Fibroblast of skin of right biceps (primary cell): ENCODE measurements at regions not wholly inside any gene's neighbourhood (a gene's known extent, or its start where the extent isn't known, plus 50 kb on each side); places are given as distances from the start of the nearest gene placed in this dataset.

Experiments used
- DNase-seq: peaks from one replicate; pipeline ENCODE4 v3.0.0-alpha.2; 2013

DNA sequence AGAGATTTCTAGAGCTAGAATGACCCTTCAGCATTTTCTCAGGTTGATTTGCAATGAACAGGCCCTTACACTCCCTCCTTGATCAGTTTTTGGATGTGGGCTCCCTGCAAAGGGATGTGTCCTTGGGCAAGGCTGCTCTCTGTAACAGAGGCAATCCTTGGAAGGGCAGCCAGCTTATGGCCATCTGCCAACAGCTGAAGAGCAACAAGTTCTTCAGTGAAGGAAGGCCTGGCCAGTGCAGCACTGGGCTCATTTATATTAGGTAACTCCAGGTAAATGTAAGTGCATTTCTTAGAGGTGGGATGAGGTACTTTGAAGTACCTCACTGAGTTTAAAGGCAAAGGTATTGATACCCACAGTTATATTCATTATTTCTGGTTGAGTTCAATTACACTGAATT, 114.3 kb upstream of the KCNJ16 start:
- no peak for DNase-seq

DNA sequence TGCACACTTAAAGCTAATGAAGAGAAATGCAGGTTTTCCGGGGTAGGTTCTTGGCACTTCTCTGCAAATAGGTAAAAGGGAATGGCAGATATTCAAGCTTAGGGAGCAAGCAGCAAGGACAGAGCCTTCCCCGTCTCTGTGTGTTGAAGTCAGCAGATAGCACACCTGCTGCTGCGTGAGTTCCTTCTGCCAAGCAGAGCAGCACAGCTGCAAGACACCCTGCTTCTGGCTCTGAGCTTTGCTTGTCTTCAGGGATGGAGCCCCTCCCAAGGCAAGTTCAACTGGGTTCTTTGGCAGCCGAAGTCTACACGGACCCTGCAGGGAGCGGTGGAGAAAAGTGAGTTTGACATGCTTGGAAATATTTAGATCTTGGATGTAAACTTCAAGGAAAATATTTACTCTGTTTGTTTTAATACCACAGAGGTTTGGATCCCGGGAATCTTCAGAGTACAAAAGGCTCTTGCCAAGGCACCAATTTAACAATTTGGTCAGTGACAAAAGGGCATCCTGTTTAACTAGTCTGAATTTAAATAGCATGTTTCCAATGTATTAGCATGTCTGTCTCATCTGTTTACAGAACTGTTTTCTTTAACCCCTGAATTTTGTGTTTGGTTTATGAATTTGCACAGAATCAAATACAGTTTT, 113.4 kb upstream of the KCNJ16 start:
- no peak for DNase-seq

DNA sequence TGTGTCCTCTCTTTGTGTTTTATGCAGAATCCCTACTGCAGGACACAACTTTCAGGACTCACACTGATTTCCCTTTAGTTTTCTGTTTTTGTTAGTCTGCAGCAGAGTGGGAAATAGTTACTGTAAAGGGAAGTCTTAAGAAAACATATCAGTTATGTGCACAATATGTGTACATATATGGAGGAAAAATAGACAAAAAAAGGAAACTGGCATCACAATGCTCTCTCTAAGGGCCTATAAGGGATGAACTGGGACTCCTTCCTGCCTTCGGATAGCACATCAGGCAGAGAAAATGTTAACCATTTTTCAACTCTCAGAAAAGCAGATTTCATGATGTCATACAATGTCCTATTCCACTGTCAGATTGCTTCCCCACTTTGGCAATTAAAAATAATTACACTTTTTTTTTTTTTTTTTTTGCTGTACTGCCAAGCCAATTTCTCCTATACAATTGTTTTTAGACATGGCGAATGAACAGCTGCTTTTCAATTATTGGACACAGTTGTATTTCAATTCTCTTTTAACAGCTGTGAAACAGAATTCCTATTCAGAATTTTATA, 112.5 kb upstream of the KCNJ16 start:
- no peak for DNase-seq

DNA sequence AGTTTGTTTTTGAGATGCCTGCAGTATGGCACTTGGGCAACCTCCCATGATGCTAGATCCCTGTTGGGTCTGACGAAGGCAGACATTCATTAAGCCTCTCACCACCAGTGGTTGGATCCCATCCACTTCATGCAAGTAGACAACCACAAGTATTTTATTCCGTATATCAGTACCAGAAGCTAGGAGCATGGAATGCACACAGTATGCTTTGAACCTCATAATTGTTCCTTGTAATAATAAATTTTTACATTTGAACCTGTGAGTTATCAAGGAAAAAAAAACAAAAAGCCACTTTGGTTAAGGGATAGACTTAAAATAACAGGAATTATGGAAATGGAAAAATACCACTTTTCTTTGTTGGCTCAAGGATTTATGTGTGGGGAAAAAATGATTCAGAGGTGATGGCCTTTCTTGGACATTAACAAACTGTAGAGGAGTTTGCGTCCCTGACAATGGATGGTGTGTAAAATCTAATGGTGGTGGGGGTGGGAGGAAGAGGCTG, 107.1 kb upstream of the KCNJ16 start:
- peak; percentile 90 for DNase-seq

DNA sequence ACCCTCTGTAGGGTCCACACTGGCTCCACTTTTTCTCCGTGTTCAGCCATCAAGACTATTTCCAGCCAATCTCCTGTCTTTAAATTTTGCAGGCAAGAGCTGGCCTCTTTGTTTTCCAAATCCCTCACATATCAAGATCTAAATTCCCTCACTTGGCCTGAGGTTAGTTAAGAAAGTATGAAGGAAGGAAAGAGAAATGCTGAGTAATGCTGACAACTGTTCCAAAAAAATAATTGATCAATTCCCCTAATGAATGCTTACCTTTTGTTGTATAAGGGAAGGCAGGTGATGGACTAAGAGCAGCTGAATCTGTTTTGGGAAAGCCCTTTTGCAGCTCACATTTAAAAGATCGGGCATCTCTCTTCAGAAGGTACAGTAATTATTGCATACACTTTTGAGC, 105.1 kb upstream of the KCNJ16 start:
- DNase-seq = no peak

DNA sequence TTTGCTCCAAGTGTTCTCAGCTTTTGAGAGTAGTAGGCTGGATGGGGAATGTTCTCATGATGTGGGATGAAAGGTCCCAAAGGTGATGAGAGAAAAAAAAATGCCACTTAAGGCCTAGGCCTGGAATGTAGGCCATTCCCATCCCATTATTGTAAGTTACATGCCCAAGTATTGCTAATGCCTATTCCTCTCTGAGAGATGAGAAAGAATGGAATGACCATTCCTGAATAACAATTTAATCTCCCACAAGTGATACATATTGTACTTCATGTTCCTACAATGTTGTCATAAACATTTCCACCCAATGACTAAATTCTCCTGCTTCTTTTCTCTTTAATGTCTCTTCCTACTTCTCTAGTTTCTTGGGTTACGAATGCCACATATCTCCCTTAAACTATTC, 102.8 kb upstream of the KCNJ16 start:
- DNase-seq = no peak

DNA sequence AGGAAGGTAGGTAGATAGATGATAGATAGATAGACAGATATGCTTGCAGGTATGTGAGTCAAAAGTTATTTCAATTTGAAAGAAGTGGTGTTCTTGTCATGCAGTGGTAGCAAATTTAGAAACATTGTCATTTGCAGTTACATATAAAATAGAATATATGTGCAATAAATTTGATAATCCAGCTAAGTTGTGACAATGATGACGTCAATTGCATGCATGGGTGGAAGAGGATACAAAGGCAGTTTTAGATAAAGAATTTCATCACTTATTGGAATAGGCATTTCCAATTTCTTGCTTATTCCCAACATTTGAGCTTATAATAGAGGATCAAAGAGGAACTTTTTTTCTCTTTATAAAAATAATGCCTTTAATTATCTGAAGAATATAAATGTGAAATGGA, 99.2 kb upstream of the KCNJ16 start:
- no peak for DNase-seq

DNA sequence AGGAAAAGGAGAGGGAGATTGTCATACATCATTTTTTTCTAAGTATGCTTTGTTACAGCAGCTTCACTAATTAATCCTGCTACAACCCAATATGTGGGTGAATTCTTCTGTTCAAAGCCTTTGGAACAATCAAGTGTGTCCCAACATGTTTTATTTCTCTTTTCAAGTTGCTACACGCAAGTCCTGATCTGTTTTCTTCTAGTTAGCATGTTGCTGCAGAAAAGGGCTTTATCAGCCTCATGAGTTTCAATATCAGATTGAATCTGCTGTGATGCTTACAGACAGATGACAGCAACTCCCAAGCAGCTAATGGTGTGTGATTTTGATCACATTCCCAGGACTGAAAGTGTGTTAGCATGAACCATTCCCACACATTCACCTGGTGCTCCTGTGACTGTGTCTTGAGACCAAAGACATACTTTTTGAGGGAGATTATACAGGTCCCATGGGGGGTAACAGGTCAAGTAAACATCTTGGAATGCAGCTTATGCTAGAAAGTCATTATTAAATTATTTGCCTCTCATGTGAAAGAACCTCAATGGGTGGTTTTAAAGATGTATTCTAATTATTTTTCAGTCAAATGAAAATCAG, 96.9 kb upstream of the KCNJ16 start:
- DNase-seq = peak; percentile 22

DNA sequence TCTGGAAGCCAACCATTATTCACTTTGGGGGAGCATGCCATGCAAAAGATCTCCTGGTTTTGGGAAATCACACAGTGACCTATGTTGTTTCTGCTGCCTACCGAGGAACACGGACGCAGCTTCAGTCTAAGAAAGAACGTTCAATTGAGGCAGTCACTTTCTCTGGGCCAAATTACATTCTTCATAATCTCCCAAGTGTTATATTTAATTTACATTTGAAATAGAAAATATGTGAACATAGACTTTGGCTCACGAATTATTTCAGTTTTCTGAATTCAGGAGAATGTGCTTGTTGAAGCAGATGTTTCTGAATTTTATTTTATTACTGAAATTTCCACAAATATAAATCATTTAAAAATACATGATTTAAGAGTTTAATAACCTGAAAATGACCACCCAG, 93.6 kb upstream of the KCNJ16 start:
- DNase-seq = no peak

DNA sequence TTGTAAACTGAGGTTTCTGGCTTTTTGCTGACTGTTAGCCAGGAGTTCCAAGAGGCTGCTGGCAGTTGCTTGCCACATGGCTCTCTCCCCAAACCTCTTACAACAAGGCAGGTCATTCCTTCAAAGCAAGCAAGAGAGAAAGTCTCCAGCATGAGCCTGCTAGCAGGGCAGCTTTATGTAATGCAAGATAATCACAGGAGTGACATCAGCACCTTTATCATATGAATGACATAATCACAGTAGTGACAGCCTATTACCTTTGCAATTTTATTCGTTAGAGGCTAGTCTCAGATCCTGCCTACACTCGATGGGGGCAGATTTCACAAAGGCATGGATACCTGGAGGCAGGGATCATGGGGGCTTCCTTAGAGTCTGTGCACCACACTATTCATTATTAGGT, 79.5 kb upstream of the KCNJ16 start:
- no peak for DNase-seq

DNA sequence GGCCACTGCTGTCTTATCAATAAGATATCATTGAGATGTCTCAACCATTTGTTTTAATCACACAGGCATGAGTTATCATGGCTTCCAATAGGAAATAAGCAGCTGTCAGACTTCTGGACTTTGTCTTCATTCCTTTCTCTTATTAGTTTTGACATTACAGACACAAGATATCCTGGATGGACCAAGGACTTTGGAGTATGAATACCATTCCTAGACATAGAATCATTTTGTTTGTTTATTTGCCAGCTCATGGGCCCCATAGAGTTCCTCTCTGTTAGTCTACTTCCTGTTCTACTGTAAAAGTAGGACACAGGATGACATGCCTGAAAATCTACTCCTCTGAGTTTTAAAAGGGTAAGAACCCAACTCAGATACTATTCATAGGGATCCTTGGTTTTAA, 77.7 kb upstream of the KCNJ16 start:
- DNase-seq = peak; percentile 41

DNA sequence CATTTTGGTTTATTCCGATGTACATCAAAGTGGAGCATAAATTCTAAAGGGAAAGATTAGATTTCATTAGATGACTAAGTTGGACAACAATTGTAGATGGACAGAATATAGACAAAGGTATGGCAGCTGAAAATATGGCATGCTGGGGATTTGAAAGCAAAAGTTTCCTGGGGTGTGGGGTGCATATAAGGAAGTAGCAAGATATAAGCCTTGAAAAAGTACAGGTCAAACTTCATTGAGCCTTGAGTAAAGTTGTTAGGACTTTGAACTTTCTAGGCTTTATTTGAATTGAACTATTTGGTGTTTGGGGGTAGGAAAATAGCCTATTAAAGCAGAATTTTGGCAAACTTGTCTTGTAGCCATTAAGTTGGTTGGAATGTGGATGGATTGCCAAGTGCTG, 75.8 kb upstream of the KCNJ16 start:
- DNase-seq = no peak

DNA sequence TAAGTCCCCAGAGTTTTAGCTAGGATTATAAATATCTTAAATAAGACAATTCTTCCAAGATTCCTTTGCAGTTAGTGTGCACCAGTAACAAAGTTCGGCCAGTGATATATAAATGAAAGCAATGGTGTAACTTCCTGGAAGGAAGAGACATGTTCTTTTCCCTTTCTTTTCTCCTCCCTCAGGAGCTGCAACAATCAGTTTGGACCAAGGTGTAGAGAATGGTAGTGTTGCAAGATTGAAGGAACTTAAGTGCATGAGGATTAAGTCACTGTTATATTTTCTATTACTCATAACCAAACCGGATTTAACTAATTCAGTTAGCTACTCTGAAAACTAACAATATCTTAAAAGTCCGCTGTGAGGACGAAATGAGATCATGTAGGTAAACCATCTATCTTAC, 68.9 kb upstream of the KCNJ16 start:
- peak; percentile 23 for DNase-seq

DNA sequence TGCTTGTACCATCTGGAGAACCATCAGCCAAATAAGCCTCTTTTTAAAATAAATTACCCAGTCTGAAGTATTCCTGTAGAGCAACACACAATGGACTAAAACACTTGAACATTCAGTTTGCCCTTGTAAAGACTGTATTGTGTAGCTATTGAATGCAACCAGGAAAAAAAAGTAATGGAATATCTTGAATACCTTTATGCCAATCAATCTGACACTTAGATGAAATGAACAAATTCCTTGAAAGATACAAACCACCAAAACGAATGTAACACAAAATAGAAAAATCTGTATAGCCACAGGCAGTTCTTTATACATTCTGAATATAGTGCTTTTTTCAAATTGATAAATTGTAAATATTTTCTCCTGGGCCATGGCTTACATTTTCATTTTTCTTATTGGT, 63.3 kb upstream of the KCNJ16 start:
- no peak for DNase-seq

DNA sequence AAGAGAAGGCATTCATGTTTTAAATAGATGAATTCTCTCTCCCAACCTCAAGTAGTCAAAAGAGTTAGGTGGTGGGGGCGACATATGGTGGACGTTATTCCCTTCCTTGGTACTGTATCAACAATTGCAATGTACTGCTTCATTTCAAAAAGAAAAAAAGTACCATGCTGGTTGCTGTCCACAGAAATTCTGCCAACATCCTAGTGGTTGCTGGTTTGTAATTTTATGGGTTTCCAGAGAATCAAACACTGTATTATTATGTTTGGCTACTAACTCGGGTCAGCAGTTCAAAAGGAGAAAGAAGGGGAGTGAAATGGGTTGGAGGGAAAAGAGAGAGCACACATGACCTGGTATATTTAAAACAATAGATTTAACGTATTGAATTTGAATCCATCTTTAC, 61.1 kb upstream of the KCNJ16 start:
- no peak for DNase-seq

DNA sequence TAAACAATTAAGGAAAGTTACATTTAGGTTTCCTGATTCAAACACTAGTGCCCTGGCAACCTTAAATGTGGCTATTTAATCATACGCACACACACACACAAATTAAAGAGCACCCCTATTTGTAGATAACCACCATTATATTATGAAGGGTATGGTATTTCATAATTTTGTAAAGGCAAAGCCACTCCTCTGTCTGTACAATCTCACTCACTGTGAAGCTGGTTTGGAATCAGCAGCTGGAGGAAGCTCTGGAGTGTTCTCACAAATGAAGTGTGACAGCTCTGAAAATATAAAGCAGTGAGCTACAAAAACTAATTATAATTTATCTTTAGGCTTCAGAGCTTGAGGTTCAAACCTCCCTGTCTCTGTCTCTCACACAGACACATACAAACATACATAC, 57.9 kb upstream of the KCNJ16 start:
- DNase-seq = no peak

DNA sequence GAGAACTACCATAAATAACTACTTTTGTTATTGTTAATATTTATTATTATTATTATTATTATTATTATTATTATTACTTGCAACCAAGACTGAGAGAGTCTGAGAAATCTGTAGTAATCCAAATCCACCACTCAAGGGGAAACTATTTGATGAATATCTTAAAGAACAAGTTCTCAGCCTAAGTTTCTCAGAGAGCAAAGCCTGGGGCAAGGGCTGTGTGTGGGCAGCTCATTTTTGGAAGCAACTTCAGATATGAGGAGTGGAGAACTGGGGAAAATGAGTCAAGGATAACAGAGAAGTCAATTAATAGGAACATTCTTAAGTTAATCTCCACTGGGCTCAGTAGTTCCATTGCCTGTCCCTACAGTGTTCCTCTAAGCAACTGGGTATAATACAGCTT, 57.1 kb upstream of the KCNJ16 start:
- DNase-seq = no peak

DNA sequence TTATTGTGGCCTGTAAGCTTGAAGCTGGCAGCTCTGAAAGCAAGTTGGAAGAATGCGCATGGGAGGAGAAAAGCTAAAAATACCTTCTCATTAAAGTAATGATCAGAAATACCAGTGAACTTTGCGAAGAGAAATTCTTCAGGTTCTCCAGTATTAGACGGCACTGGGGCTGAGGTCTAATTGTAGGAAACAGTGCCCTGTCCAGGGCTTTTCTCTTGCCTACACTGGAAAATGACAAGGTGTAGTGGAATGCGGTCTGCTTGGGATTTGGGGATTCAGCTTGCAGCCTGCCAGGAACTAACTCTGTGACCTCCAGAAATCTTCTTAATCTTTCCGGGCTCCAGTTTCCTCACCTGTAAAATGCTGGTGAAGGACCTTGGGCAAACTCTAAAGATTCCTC, 53.3 kb upstream of the KCNJ16 start:
- no peak for DNase-seq

DNA sequence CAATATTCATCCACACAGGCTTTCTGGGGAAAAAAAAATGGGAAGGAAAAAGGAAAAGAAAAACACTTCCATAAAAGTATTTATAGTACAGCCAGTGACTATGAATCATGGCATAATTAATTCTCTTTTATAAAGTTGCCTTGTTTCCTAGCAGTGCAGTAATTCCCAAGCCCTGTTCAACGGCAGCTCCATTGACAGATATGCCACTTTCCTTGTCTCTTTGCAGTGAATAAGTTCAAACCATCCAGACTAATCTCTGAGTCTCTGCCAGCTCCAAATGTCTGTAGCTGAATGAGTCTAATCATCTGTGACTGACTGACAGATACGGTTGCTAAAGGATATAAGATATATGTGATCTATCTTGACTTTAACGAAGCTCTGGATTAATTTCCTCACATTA, 52.9 kb upstream of the KCNJ16 start:
- DNase-seq = no peak

DNA sequence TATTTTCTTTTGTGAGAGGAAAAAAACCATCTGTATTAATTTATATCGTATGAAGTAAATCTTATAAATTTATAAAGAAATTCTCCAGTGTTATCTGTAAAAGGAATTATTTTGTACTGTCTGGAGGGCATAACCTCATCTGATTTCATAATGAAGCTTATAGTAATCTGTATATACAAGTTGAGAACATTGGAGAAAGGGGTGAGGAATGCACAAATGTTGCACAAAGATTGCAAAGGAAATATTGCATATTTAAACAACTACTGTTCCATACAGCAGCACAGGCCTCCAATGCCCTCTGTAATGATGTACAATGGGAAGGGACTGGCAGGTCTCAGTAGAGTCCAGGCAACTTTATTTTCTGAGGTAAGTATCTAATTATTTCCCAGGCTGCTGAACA, 50.8 kb upstream of the KCNJ16 start:
- DNase-seq = no peak
